Progenitor cell of endocrine pancreas (in vitro differentiated cells): ENCODE measurements at regions not wholly inside any gene's neighbourhood (a gene's known extent, or its start where the extent isn't known, plus 50 kb on each side); places are given as distances from the start of the nearest gene placed in this dataset.

ENCODE experiments used
- DNase-seq: peaks from one replicate; pipeline ENCODE4 v3.0.0; 2021; ENCODE audit warnings: low spot score; ENCODE audit not compliant: unreplicated experiment
- H3K27ac Mint-ChIP-seq: 2 replicates; pipeline ENCODE4 v1.8.0; 2021; ENCODE audit warnings: mild to moderate bottlenecking, moderate library complexity, mixed read lengths
- H3K27me3 Mint-ChIP-seq: 2 replicates; pipeline ENCODE4 v1.8.0; 2021; ENCODE audit warnings: mixed read lengths
- H3K36me3 Mint-ChIP-seq: 2 replicates; pipeline ENCODE4 v1.8.0; 2022; ENCODE audit warnings: mixed read lengths; ENCODE audit not compliant: insufficient read depth
- H3K4me1 Mint-ChIP-seq: 2 replicates; pipeline ENCODE4 v1.8.0; 2021; ENCODE audit warnings: low read depth, mixed read lengths
- H3K4me3 Mint-ChIP-seq: 2 replicates; pipeline ENCODE4 v1.8.0; 2021; ENCODE audit warnings: low read depth, mild to moderate bottlenecking, moderate library complexity, mixed read lengths
- H3K9me3 Mint-ChIP-seq: 2 replicates; pipeline ENCODE4 v1.8.0; 2021; ENCODE audit warnings: low read depth, mixed read lengths
- TF ChIP-seq, protein P1 (sequence below): fragments of 200-600 bp; sonication (generic); IDR thresholded peaks from one replicate; pipeline ENCODE4 v1.5.0; 2021; ENCODE audit warnings: antibody characterized with exemption, mild to moderate bottlenecking; ENCODE audit not compliant: unreplicated experiment

DNA sequence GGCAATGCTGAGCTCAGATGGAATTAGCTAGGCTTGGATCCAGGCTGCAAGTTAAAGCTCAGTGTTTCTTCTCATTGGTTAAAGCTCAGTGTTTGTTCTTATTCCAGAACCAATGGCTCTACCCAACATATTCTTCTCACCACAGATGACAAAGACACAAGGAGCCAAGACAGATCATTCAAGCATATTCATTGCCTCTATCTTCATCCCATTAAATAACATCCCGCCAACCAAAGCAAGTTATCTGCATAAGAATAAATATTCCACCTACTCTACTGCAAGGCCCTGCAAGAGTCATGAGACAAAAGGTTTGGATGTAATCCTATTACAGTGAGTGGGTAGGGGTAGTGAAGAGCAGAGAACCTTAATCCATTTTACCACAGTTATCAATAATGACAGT is 766.5 kb downstream of the C4orf33 start:
- DNase-seq = no peak
- Mint-ChIP-seq H3K4me1 (no peaks in the 10 kb centered on the region), H3K27me3 (no peaks in the 10 kb centered on the region), H3K9me3 (no peaks in the 10 kb centered on the region), H3K36me3 (no peaks in the 10 kb centered on the region), H3K27ac (no peak overlapping the region), H3K4me3 (no peak overlapping the region)
- TF ChIP-seq, protein P1, sequence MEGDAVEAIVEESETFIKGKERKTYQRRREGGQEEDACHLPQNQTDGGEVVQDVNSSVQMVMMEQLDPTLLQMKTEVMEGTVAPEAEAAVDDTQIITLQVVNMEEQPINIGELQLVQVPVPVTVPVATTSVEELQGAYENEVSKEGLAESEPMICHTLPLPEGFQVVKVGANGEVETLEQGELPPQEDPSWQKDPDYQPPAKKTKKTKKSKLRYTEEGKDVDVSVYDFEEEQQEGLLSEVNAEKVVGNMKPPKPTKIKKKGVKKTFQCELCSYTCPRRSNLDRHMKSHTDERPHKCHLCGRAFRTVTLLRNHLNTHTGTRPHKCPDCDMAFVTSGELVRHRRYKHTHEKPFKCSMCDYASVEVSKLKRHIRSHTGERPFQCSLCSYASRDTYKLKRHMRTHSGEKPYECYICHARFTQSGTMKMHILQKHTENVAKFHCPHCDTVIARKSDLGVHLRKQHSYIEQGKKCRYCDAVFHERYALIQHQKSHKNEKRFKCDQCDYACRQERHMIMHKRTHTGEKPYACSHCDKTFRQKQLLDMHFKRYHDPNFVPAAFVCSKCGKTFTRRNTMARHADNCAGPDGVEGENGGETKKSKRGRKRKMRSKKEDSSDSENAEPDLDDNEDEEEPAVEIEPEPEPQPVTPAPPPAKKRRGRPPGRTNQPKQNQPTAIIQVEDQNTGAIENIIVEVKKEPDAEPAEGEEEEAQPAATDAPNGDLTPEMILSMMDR = no peak

DNA sequence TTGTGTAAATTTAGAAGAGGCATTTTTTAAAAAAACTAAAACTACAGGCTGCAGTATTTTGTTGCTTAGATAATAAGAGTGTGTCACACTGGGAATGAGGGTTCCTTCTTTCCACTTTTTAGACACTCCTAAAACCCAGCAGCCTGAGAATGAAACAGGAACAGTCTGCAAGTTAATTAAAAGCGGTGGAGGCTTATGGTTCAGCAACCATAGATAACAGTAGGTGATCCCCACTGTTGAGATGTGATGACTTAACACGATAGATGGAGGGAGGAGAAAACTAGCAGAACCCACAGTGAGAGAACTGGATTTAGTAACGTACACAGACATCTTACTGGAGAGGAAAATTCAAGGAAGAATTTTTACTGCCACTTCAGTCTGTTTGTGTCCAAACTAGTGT is 767.3 kb downstream of the C4orf33 start:
- DNase-seq = no peak

DNA sequence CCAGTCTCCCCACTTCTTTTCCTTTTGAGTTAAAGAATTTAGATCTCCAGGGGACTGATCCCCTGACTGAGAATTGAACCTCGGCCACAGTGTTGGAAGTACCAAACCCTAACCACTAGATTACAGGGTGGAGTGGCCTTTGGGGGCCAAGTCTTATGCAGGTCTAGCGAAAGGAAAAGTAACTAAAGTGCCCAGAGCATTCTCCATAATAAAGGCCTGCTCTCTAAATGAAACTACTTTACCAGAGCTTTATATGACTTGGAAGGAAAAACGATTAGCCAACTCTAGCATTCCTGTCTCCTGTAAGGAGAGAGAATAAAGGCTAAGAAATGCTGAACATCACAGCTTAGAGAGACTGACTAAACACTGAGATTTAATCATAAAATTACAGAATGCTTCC is 788.0 kb downstream of the C4orf33 start:
- H3K27me3 Mint-ChIP-seq = no peaks in the 10 kb centered on the region
- peaks cover 3% of the 10 kb centered on the region for H3K9me3 Mint-ChIP-seq
- no peak overlapping the region for H3K4me3 Mint-ChIP-seq
- H3K36me3 Mint-ChIP-seq = no peaks in the 10 kb centered on the region
- no peak overlapping the region for H3K27ac Mint-ChIP-seq
- TF ChIP-seq, protein P1 = no peak
- H3K4me1 Mint-ChIP-seq = no peaks in the 10 kb centered on the region
- no peak for DNase-seq

More for the DNA sequence above, 767.3 kb downstream of the C4orf33 start:
- no peak overlapping the region for H3K27ac Mint-ChIP-seq
- H3K9me3 Mint-ChIP-seq = no peaks in the 10 kb centered on the region
- TF ChIP-seq, protein P1 = no peak
- H3K27me3 Mint-ChIP-seq = no peaks in the 10 kb centered on the region
- H3K4me3 Mint-ChIP-seq = no peak overlapping the region
- no peaks in the 10 kb centered on the region for H3K4me1 Mint-ChIP-seq
- no peaks in the 10 kb centered on the region for H3K36me3 Mint-ChIP-seq

DNA sequence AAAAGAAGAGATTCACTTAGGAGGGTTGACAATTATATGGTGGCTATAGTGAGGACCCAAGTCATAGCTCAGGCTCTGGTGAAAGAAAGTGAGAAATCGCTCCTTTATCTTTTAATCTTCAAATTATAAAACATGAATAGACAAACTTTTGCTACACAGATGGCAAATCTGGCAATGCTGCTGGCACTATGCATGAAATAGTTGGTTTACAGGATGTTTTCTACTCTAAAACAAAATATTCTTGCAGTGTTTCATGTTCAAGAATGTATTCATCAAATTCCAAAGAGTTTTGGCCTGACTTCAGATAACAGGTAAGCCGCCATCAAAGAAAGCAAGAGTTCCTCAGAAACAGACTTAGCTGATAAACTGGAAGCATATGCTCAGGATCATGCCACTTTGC is 801.2 kb downstream of the C4orf33 start:
- TF ChIP-seq, protein P1 = no peak
- H3K9me3 Mint-ChIP-seq = peaks cover 17% of the 10 kb centered on the region
- no peak overlapping the region for H3K4me3 Mint-ChIP-seq
- H3K27ac Mint-ChIP-seq = no peak overlapping the region
- no peak for DNase-seq
- peaks cover 1% of the 10 kb centered on the region for H3K4me1 Mint-ChIP-seq
- H3K27me3 Mint-ChIP-seq = no peaks in the 10 kb centered on the region
- no peaks in the 10 kb centered on the region for H3K36me3 Mint-ChIP-seq

DNA sequence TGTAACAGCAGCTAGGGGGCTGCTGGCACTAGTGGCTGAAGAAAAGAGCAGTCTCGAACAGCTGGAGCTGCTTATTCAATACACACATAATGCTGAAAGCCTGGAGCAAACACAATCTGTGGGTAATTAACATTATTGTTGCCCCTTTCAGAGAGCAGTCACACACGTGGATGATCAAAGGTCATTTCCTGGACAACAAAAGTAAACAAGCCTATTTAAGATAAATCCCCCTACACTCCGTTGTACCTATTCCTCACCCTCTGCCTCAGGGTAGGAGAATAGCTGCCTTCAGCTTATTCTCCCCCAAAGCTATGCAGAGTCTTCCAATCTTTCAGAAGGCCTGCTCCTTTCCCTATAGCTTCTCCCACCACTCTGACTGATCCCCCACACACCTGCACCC is 803.9 kb downstream of the C4orf33 start:
- H3K9me3 Mint-ChIP-seq = peaks cover 17% of the 10 kb centered on the region
- no peak overlapping the region for H3K27ac Mint-ChIP-seq
- no peaks in the 10 kb centered on the region for H3K27me3 Mint-ChIP-seq
- H3K4me3 Mint-ChIP-seq = no peak overlapping the region
- peaks cover 3% of the 10 kb centered on the region for H3K4me1 Mint-ChIP-seq
- H3K36me3 Mint-ChIP-seq = no peaks in the 10 kb centered on the region
- DNase-seq = no peak
- TF ChIP-seq, protein P1 = no peak
